NCI-H446 treated with DMSO at 0.1 percent for 48 hours (cell line): ENCODE measurements at regions not wholly inside any gene's neighbourhood (a gene's known extent, or its start where the extent isn't known, plus 50 kb on each side); places are given as distances from the start of the nearest gene placed in this dataset.

ENCODE experiments used
- DNase-seq: peaks from one replicate; lab custom pipeline; 2025; lab: John Stamatoyannopoulos, UW

- no peak for DNase-seq
These were observed 1062.2 kb upstream of the FBXO33 start for GRCh38 chr14:40494483-40494882.

- DNase-seq: no peak
These were observed 1055.6 kb upstream of the FBXO33 start for GRCh38 chr14:40487824-40488223.

- no peak for DNase-seq
These were observed 1053.5 kb upstream of the FBXO33 start for GRCh38 chr14:40485688-40486087.

DNA sequence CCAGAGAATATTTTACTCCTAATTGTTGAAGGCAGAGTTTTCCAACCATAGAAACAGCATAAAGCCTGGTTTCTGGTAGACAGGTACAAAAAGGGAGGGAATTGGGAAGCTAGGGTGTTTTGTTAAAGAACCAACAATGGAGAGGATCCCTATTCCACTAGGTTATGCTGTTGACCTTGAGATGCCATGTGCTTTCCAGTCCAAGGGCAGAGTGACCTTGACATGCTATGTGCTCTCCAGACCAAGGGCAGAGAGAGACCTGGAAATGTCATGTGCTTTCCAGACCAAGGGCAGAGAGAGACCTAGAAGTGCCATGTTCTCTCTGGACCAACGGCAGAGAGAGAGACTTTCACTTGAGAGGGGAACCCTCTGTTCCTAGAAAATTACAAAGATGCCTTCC is 1043.8 kb upstream of the FBXO33 start:
- no peak for DNase-seq

- DNase-seq: no peak
These were observed 1035.7 kb upstream of the FBXO33 start for GRCh38 chr14:40467969-40468368.

- no peak for DNase-seq
These were observed 1032.3 kb upstream of the FBXO33 start for GRCh38 chr14:40464531-40464930.

GRCh38 chr14:40463886-40464285 is 1031.7 kb upstream of the FBXO33 start:
- DNase-seq: no peak

GRCh38 chr14:40452674-40453073 is 1020.4 kb upstream of the FBXO33 start:
- no peak for DNase-seq

- peak; percentile 26 for DNase-seq
These were observed 1014.8 kb upstream of the FBXO33 start for GRCh38 chr14:40447017-40447416.

- DNase-seq: no peak
These were observed 1012.8 kb upstream of the FBXO33 start for GRCh38 chr14:40445020-40445419.

- DNase-seq: no peak
These were observed 1004.3 kb upstream of the FBXO33 start for GRCh38 chr14:40436551-40436950.

- peak; percentile 5 for DNase-seq
These were observed 985.7 kb upstream of the FBXO33 start for GRCh38 chr14:40417777-40418401.

DNA sequence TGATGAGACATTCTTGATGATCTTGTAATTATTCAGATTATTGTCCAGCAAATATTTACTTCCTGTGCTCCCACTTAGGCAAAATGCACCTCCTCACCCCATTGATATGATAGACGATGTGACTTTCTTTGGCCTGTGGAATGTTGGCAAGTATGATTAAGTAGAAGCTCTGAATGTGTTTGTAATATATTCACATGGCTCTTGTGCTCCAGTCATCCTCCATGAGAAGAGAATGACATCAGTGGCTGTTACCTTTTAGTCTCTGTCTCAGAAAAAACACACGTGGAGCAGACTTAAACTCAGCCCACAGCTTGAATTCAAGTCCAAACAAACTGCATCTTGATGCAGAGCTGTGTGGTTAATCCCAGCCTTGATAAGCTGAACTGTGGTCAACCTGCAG is 984.3 kb upstream of the FBXO33 start:
- no peak for DNase-seq

DNA sequence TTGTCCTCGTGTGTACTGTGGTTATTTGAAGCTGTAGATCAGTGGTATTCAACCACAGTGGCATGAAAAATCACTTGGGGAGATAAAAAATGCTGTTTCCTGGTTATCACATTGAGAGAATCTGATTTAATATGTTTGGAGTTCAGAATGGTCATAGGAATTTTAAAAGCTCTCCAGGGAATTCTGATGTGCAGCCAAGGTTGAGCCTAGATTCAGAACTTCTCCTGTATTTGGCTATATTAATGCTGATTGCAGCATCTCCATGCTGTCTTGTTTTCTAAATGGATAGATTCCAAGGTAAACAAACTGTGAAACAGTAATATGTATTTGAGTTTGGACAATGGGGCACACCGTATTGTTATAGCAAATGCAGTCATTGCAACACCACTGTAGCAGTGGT is 982.2 kb upstream of the FBXO33 start:
- DNase-seq: no peak

GRCh38 chr14:40413136-40413535 is 980.9 kb upstream of the FBXO33 start:
- no peak for DNase-seq

- no peak for DNase-seq
These were observed 978.5 kb upstream of the FBXO33 start for GRCh38 chr14:40410708-40411107.

- no peak for DNase-seq
These were observed 970.7 kb upstream of the FBXO33 start for GRCh38 chr14:40402957-40403356.

- no peak for DNase-seq
These were observed 966.7 kb upstream of the FBXO33 start for GRCh38 chr14:40398981-40399380.

DNA sequence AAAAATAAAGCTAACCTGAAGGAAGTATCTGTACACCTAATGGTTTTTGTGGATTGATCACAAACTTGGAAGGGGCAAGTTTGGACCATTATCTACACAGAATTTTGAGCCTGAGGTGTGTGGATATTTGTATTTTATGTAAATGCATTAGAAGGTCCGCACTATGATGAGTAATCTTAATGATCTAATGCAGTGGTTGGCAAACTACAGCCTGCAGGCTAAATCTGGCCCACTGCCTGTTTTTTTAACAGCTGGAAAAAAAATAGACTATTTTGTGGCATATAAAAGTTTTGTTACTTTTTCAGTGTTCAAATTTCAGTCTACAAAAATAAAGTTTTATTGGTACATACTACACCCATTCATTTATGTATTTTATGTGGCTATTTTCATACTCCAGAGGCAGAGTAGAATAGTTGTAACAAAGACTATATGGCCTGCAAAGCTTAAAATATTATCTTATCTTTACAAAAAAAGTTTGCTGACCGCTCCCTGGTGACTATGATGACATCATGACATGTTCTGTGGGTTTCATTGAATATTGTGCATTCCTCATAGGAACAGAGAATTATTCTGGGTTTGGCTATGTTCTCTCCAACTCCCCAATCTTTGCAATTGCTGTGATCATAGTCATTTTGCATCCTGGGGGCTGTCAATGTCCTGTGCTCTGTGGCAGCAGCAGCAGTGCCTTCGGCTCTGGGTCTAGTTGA is 962.6 kb upstream of the FBXO33 start:
- DNase-seq: no peak

- no peak for DNase-seq
These were observed 960.9 kb upstream of the FBXO33 start for GRCh38 chr14:40393143-40393542.

DNA sequence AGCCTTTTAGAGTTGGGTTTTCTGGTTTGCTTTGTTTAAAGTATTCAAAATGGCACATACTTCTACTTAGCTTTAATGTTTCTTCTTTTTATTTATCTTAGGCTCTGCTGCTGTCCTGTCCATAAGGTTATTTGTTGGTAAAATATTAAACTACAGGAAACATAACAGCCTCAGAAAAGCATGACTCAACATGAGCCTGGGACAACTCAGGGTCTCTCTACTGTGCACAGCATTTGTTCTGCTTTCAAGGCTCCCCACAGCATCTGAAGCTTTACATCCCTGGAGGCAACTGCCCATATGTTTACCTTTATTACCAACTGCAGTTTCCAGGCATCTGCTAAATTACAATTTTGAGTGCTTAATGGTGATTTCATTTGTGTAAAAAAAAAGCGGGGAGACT is 954.2 kb upstream of the FBXO33 start:
- no peak for DNase-seq

DNA sequence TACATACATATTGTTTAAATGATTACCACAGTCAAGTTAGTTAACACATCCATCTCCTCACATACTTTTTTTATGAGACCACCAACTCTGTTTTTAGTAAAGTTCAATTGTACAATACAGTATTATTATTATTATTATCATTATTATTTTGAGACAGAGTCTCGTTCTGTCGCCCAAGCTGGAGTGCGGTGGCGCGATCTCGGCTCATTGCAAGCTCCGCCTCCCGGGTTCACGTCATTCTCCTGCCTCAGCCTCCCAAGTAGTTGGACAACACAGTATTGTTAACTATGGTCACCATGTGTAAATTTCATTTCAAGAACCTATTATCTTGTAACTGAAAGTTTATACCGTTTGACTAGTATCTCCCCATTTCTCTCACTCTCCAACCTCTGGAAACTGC is 942.0 kb upstream of the FBXO33 start:
- DNase-seq: no peak

GRCh38 chr14:40371011-40371410 is 938.8 kb upstream of the FBXO33 start:
- no peak for DNase-seq

- DNase-seq: peak; percentile 10
These were observed 936.1 kb upstream of the FBXO33 start for GRCh38 chr14:40368314-40368713.
